GM23338 (cell line): ENCODE measurements at regions not wholly inside any gene's neighbourhood (a gene's known extent, or its start where the extent isn't known, plus 50 kb on each side); places are given as distances from the start of the nearest gene placed in this dataset.

Source experiments
- ATAC-seq: fragments of 200-7000 bp; cut with Tn5 transposase; 3 replicates; pipeline ENCODE4 v1.9.1; 2020
- DNase-seq: peaks from one replicate; pipeline ENCODE4 v3.0.0-alpha.2; 2015; ENCODE audit warnings: low spot score
- H2AFZ ChIP-seq: fragments of 200-600 bp; sonication (generic); 2 replicates; pipeline ENCODE4 v1.8.0; 2016; ENCODE audit warnings: antibody characterized with exemption, mild to moderate bottlenecking, moderate library complexity
- H3F3A ChIP-seq: fragments of 200-600 bp; sonication (generic); replicated peaks from 2 replicates; pipeline ENCODE4 v1.8.0; 2017; ENCODE audit warnings: antibody characterized with exemption, mixed run types, low read depth
- H3K27ac ChIP-seq: fragments of 200-600 bp; sonication (generic); 2 replicates; pipeline ENCODE4 v1.6.1; 2016; ENCODE audit warnings: low read depth
- H3K27me3 ChIP-seq: fragments of 200-600 bp; sonication (generic); 2 replicates; pipeline ENCODE4 v1.8.0; 2016; ENCODE audit warnings: mild to moderate bottlenecking, mixed run types, moderate library complexity; ENCODE audit not compliant: insufficient read depth
- H3K36me3 ChIP-seq: fragments of 200-600 bp; sonication (generic); 2 replicates; pipeline ENCODE4 v1.8.0; 2016; ENCODE audit warnings: mild to moderate bottlenecking; ENCODE audit not compliant: insufficient read depth
- H3K4me1 ChIP-seq: fragments of 200-600 bp; sonication (generic); 2 replicates; pipeline ENCODE4 v1.8.0; 2016; ENCODE audit warnings: mild to moderate bottlenecking, moderate library complexity; ENCODE audit not compliant: insufficient read depth
- H3K4me2 ChIP-seq: fragments of 200-600 bp; sonication (generic); 2 replicates; pipeline ENCODE4 v1.7.1; 2017; ENCODE audit warnings: mixed run types
- H3K4me3 ChIP-seq: fragments of 200-600 bp; sonication (generic); 2 replicates; pipeline ENCODE4 v1.6.1; 2016; ENCODE audit warnings: mixed run types
- H3K79me2 ChIP-seq: fragments of 200-600 bp; sonication (generic); replicated peaks from 2 replicates; pipeline ENCODE4 v1.8.0; 2017; ENCODE audit warnings: mild to moderate bottlenecking; ENCODE audit not compliant: insufficient read depth
- H3K9me2 ChIP-seq: fragments of 200-600 bp; sonication (generic); 2 replicates; pipeline ENCODE4 v1.8.0; 2017; ENCODE audit not compliant: insufficient read depth
- H4K20me1 ChIP-seq: fragments of 200-600 bp; sonication (generic); replicated peaks from 2 replicates; pipeline ENCODE4 v1.8.0; 2017; ENCODE audit warnings: mild to moderate bottlenecking; ENCODE audit not compliant: insufficient read depth
- H3K27ac Mint-ChIP-seq: 2 replicates; pipeline ENCODE4 v1.8.0; 2020; ENCODE audit warnings: inconsistent platforms, mild to moderate bottlenecking, moderate library complexity, mixed read lengths
- H3K27me3 Mint-ChIP-seq: 3 replicates; pipeline ENCODE4 v1.8.0; 2022; ENCODE audit warnings: low read depth, mild to moderate bottlenecking, moderate library complexity, mixed read lengths, inconsistent platforms; ENCODE audit not compliant: insufficient read depth, poor library complexity
- H3K36me3 Mint-ChIP-seq: 3 replicates; pipeline ENCODE4 v1.8.0; 2021; ENCODE audit warnings: low read depth, mild to moderate bottlenecking, inconsistent platforms, moderate library complexity, mixed read lengths
- H3K4me1 Mint-ChIP-seq: 3 replicates; pipeline ENCODE4 v1.8.0; 2020; ENCODE audit warnings: mild to moderate bottlenecking, inconsistent platforms, mixed read lengths
- H3K4me3 Mint-ChIP-seq: 3 replicates; pipeline ENCODE4 v1.8.0; 2021; ENCODE audit warnings: moderate library complexity, mild to moderate bottlenecking, inconsistent platforms, mixed read lengths
- H3K9me3 Mint-ChIP-seq: 3 replicates; pipeline ENCODE4 v1.8.0; 2020; ENCODE audit warnings: moderate library complexity, mild to moderate bottlenecking, inconsistent platforms, mixed read lengths
- CREB1 ChIP-seq: fragments of 250-450 bp; sonication (Bioruptor Pico); IDR thresholded peaks from 2 replicates; pipeline ENCODE4 v1.5.0; 2020; ENCODE audit warnings: low read depth, mild to moderate bottlenecking, moderate library complexity
- JUNB ChIP-seq: IDR thresholded peaks from one replicate; pipeline ENCODE4 v1.6.1; 2016; ENCODE audit warnings: antibody characterized with exemption; ENCODE audit not compliant: unreplicated experiment
- NANOG ChIP-seq: IDR thresholded peaks from 2 replicates; pipeline ENCODE4 v1.6.1; 2016; ENCODE audit warnings: antibody characterized with exemption, borderline replicate concordance
- POLR2AphosphoS5 ChIP-seq: IDR thresholded peaks from 2 replicates; pipeline ENCODE4 v1.6.1; 2016; ENCODE audit warnings: antibody characterized with exemption, low read depth
- STAT1 ChIP-seq: IDR thresholded peaks from one replicate; pipeline ENCODE4 v1.6.1; 2016; ENCODE audit warnings: antibody characterized with exemption; ENCODE audit not compliant: unreplicated experiment
- ZNF114 ChIP-seq: fragments of 250-450 bp; sonication (Bioruptor Pico); IDR thresholded peaks from 2 replicates; pipeline ENCODE4 v1.5.0; 2020; ENCODE audit warnings: mild to moderate bottlenecking, moderate library complexity
- ZNF331 ChIP-seq: fragments of 250-450 bp; sonication (Bioruptor Pico); IDR thresholded peaks from 2 replicates; pipeline ENCODE4 v1.5.0; 2020; ENCODE audit warnings: low read depth, mild to moderate bottlenecking, moderate library complexity
- TF ChIP-seq, protein P1 (sequence below): fragments of 250-450 bp; sonication (Bioruptor Pico); IDR thresholded peaks from 2 replicates; pipeline ENCODE4 v1.5.0; 2020; ENCODE audit warnings: mild to moderate bottlenecking, moderate library complexity
- TF ChIP-seq, protein P2 (sequence below): IDR thresholded peaks from 2 replicates; pipeline ENCODE4 v1.6.1; 2016; ENCODE audit warnings: antibody characterized with exemption

DNA sequence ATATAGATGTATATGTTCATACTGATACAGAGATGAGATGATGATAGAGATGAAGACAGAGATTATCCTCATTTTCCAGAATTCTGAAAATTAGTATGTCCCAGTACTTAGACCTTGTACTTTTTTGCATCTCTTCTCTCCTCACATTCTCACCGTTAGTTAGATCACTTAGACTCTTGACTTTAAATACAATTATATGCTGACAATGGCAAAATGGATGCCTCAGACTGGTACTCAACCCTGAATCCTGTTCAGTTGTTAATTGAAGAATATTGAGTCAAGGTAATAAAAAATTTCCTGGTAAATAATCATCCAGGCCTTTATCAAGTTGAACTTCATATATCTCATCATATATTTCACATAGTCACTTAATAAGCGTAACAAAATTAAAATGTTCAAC lies 505.4 kb downstream of the EFNA5 start (continued):
- TF ChIP-seq, protein P1, sequence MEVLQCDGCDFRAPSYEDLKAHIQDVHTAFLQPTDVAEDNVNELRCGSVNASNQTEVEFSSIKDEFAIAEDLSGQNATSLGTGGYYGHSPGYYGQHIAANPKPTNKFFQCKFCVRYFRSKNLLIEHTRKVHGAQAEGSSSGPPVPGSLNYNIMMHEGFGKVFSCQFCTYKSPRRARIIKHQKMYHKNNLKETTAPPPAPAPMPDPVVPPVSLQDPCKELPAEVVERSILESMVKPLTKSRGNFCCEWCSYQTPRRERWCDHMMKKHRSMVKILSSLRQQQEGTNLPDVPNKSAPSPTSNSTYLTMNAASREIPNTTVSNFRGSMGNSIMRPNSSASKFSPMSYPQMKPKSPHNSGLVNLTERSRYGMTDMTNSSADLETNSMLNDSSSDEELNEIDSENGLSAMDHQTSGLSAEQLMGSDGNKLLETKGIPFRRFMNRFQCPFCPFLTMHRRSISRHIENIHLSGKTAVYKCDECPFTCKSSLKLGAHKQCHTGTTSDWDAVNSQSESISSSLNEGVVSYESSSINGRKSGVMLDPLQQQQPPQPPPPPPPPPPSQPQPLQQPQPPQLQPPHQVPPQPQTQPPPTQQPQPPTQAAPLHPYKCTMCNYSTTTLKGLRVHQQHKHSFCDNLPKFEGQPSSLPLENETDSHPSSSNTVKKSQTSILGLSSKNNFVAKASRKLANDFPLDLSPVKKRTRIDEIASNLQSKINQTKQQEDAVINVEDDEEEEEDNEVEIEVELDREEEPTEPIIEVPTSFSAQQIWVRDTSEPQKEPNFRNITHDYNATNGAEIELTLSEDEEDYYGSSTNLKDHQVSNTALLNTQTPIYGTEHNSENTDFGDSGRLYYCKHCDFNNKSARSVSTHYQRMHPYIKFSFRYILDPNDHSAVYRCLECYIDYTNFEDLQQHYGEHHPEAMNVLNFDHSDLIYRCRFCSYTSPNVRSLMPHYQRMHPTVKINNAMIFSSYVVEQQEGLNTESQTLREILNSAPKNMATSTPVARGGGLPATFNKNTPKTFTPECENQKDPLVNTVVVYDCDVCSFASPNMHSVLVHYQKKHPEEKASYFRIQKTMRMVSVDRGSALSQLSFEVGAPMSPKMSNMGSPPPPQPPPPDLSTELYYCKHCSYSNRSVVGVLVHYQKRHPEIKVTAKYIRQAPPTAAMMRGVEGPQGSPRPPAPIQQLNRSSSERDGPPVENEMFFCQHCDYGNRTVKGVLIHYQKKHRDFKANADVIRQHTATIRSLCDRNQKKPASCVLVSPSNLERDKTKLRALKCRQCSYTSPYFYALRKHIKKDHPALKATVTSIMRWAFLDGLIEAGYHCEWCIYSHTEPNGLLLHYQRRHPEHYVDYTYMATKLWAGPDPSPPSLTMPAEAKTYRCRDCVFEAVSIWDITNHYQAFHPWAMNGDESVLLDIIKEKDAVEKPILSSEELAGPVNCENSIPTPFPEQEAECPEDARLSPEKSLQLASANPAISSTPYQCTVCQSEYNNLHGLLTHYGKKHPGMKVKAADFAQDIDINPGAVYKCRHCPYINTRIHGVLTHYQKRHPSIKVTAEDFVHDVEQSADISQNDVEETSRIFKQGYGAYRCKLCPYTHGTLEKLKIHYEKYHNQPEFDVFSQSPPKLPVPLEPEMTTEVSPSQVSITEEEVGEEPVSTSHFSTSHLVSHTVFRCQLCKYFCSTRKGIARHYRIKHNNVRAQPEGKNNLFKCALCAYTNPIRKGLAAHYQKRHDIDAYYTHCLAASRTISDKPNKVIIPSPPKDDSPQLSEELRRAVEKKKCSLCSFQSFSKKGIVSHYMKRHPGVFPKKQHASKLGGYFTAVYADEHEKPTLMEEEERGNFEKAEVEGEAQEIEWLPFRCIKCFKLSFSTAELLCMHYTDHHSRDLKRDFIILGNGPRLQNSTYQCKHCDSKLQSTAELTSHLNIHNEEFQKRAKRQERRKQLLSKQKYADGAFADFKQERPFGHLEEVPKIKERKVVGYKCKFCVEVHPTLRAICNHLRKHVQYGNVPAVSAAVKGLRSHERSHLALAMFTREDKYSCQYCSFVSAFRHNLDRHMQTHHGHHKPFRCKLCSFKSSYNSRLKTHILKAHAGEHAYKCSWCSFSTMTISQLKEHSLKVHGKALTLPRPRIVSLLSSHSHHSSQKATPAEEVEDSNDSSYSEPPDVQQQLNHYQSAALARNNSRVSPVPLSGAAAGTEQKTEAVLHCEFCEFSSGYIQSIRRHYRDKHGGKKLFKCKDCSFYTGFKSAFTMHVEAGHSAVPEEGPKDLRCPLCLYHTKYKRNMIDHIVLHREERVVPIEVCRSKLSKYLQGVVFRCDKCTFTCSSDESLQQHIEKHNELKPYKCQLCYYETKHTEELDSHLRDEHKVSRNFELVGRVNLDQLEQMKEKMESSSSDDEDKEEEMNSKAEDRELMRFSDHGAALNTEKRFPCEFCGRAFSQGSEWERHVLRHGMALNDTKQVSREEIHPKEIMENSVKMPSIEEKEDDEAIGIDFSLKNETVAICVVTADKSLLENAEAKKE (CRISPR knock-in tag): no peak
- TF ChIP-seq, protein P2, sequence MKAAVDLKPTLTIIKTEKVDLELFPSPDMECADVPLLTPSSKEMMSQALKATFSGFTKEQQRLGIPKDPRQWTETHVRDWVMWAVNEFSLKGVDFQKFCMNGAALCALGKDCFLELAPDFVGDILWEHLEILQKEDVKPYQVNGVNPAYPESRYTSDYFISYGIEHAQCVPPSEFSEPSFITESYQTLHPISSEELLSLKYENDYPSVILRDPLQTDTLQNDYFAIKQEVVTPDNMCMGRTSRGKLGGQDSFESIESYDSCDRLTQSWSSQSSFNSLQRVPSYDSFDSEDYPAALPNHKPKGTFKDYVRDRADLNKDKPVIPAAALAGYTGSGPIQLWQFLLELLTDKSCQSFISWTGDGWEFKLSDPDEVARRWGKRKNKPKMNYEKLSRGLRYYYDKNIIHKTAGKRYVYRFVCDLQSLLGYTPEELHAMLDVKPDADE: no peak
- TF ChIP-seq JUNB (no peak), POLR2AphosphoS5 (no peak), ZNF114 (no peak), NANOG (no peak), STAT1 (no peak), ZNF331 (CRISPR knock-in tag) (no peak)

DNA sequence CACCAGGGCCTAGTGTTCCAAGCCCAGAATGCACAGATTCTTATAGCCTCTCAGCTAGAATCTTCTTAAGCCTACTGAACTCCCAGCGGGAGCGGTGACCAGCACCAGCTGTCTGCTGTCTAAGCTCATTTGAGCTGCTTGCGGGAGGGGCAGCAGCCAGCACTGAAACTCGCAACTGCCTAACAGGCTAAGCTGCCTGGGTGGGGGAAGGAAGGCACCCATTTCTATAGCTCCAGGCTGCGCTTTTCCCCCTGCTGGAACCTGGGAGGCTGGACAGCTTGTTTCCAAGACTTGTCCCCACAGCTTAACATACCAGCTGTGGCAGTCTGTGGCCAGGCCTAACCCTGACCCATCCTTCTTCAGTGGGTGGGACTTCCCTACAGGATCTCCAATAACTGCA lies 512.9 kb downstream of the EFNA5 start:
- DNase-seq: peak; percentile 5
- no peaks in the 10 kb centered on the region; the same call in 2 of the 3 replicates for H3K9me3 Mint-ChIP-seq
- H3K27ac Mint-ChIP-seq: no peak overlapping the region
- H3K4me2 ChIP-seq: no peak overlapping the region
- H3K27ac ChIP-seq: no peak overlapping the region
- H3K4me1 ChIP-seq: no peaks in the 10 kb centered on the region
- H3K4me3 Mint-ChIP-seq: no peak overlapping the region
- no peak for ATAC-seq
- 0 out of 2 replicates have a peak, but pooled peaks cover 3% of the 10 kb centered on the region for H3K9me2 ChIP-seq
- H3F3A ChIP-seq: no peaks in the 10 kb centered on the region
- no peaks in the 10 kb centered on the region for H3K79me2 ChIP-seq
- peak overlapping the region; percentile 78; the same call in 1 of the 2 replicates for H2AFZ ChIP-seq
- H3K36me3 ChIP-seq: no peaks in the 10 kb centered on the region
- no peaks in the 10 kb centered on the region for H3K36me3 Mint-ChIP-seq
- H4K20me1 ChIP-seq: no peaks in the 10 kb centered on the region
- H3K27me3 ChIP-seq: no peaks in the 10 kb centered on the region
- no peaks in the 10 kb centered on the region for H3K4me1 Mint-ChIP-seq
- no peaks in the 10 kb centered on the region for H3K27me3 Mint-ChIP-seq
- no peak overlapping the region for H3K4me3 ChIP-seq
- no peak for TF ChIP-seq CREB1 (CRISPR knock-in tag)
- TF ChIP-seq, protein P1 (CRISPR knock-in tag): no peak
